Activated CD4-positive, alpha-beta T cell treated with anti-CD3 and anti-CD28 coated beads for 4 hours (primary cell): ENCODE measurements at regions not wholly inside any gene's neighbourhood (a gene's known extent, or its start where the extent isn't known, plus 50 kb on each side); places are given as distances from the start of the nearest gene placed in this dataset.

Experiments used
- DNase-seq, 2 donors: peaks; one replicate each; pipeline ENCODE4 v3.0.0-alpha.2; 2020

DNA sequence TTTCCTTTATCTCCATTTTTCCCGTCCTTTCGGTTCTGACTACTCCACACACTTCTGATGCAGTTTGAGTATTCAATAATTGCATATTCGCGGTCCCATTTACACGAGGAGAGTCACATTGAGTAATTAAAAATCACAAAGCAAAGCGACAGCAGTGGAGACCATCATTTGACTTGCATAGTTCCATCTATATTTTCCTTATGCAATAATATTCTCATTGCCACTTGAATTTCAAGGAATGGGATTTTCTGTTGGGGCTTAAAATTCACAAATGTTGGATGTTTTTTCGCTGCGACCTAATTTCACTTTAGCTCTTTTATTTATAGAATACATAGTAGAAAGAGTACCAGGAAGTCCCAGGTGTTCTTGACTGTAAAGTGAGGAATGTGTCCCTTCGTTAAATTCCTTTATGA lies 186.8 kb downstream of the ZEB2 start:
- no peak for DNase-seq

- DNase-seq, result peak; percentile 83 to 85
Observed at GRCh38 chr2:144332356-144333142, 187.4 kb downstream of the ZEB2 start.

GRCh38 chr2:144331674-144332355 lies 188.1 kb downstream of the ZEB2 start:
- DNase-seq, result no peak

- DNase-seq, result peak; percentile 38 to 42
Observed at GRCh38 chr2:144330951-144331673, 188.8 kb downstream of the ZEB2 start.

- DNase-seq, result no peak
Observed at GRCh38 chr2:144329472-144329871, 190.4 kb downstream of the ZEB2 start.

GRCh38 chr2:144328938-144329337 lies 191.0 kb downstream of the ZEB2 start:
- DNase-seq, result no peak

- no peak for DNase-seq
Observed at GRCh38 chr2:144326825-144327224, 193.1 kb downstream of the ZEB2 start.

GRCh38 chr2:144325086-144325485 lies 194.8 kb downstream of the ZEB2 start:
- DNase-seq, result peak; percentile 30

- peak in 1 of 2 donors; percentile 4 for DNase-seq
Observed at GRCh38 chr2:144324446-144325045, 195.4 kb downstream of the ZEB2 start.

DNA sequence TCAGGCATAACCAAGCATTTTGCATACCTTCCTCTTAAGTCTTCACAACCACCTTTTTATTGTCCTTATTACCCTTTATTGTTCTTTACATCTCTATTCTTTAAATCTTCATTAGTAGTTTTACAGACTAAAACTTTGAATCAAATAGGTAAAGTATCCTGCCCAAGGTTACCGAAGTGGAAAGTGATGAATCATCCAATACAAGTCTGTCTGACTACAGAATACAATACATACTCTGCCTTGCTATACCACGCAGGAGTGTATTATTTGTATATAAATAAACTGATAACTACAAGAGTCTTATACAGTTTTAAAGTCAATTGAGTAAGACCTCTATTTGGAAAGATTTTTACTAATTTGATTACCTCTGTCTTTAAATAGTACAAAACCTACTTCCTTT lies 196.0 kb downstream of the ZEB2 start:
- no peak for DNase-seq

- no peak for DNase-seq
Observed at GRCh38 chr2:144322379-144322778, 197.5 kb downstream of the ZEB2 start.

- peak; percentile 61 to 65 for DNase-seq
Observed at GRCh38 chr2:144320491-144320890, 199.4 kb downstream of the ZEB2 start.

DNA sequence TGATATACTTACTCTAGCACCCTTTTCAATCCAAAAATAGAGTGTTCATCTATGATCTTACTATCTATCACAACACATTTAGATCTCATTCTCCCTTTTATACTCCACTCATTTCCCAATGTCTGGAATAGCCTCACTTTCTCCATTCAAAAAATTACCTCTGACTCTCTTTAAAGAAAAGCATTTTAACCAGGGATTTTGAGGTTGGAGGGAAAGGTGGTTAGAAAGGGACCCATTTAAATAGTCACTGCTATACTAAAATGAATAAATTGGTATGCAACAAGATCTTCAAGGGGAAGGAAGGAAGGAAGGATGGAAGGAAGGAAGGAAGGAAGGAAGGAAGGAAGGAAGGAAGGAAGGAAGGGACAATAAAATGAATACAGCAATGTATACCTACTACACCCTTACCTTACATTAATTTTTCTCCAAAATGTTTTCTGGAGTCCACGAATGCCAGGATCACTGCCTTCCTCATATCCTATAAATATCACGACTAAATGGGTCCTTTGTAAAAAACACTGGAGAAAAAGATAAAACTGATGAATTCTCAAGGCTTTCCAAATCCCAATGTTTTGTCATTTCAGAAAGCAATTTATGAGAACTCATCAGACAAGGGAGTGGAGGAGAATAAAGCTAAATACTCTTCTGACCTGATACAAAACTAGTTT lies 202.7 kb downstream of the ZEB2 start:
- DNase-seq, result no peak

DNA sequence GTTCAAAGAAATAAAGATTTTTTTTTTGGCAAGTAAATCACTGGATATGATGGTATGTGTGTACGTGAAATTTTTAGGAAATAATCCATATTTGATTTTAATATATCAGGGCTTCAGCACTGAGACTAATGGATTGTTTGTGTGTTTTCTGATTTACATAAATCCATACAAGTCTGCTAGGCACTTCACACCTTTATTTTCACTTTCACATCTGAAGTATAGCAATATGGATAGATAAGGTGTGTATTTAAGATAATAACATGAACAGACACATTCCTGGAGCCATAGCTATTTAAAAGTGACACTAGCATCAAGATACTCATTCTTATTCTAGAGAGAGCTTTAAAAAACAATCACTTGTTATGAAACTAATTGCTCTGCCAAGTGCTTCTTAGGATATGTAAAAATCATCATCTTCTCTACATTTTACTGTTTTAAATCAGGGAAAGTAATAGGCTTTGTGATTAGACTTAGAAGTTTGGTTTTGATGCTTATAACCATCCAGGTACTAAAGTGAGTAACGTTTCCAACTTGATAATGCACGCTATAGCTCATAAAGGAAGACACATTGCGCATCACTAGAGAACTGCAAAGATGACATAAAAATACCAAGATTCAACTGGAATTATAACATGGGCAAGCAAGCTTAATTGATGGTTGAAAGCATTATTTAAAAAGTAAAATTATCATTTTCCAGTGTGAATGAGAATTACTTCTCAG lies 208.9 kb downstream of the ZEB2 start:
- no peak for DNase-seq

DNA sequence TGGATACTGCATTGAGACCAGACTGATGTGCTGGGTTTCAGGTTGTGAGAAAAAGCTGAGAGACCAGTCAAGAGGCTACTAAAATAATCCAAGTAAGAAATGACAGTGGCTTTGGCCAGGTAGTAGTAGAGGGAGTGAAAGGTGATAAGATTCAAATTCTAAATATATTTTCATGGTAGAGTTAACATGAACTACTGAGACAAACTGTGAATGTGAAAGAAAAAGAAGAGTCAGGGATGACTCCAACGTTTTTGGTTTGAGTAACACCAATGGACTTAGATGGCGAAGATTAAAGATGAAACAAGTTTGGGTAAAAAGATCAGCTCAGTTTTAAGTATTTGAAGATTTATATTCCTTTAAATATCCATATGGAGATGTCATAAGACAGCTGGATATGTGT lies 209.4 kb downstream of the ZEB2 start:
- DNase-seq, result no peak

DNA sequence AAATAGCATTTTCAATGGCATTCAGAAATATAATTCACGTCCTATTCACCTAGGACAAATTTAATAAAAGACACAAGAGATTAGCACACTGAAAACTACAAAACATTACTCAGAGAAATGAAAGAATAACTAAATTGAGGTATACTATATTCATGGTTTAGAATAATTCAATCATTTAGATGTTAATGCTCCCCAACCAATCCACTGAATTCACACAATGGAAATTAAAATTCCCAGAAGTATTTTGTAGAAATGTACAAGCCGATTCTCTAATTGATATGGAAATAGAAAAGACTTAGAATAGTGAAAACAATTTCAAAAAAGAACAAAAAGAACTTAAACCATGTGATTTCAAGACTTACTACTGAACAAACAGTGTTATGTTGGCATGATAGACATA lies 212.2 kb downstream of the ZEB2 start:
- no peak for DNase-seq

DNA sequence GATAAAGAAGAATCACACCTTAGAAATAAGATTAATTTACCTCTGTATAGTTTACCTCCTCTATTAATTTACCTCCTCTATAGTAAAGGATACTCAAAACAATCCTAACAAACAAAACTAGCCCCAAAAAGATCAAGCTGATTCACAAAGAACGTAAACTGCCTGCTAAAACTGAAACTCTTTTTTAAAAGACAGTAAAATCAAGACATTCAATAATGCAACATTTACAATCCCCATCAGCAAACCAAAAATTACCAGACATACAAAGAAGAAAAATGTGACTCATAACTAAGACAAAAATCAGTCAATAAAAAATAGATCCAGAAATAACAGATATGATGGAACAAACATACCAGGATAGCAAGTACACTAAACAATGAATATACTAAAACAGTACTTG lies 215.7 kb downstream of the ZEB2 start:
- DNase-seq, result no peak

DNA sequence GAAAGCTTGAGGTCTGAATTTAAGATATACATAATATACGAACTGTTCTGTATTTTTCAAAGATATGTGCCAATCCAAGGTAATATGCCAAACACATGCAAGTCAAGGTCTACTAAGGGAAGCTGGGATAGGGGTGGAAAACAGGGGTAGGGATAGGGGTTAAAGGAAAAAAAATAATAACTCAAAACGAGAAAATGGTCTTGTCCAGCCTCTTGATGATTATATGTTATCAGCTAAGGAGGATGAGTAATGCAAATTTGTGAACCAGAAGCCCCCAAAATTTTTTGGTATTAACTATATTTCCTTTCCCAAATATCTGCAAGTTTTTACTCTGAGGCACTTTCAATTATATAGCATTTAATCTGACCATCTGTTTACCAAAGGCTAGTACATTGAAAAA lies 219.3 kb downstream of the ZEB2 start:
- DNase-seq, result no peak

DNA sequence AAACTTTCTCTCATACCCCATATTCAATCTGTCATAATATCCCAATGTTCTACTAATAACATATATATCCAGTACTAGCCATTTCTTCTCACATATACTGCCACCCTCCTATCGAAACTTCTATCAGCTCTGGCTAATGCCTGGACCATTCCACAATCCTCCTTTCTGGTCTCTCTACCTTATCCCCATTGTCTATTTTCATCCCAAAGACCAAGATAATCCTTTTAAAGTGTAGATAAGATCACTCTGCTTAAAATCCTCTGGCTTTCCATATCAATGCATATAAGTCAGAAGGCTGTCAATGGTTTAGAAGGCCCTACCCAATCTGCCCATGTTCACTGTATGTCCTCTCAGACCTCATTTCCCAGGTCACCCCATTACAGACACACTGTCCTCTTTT lies 229.6 kb downstream of the ZEB2 start:
- DNase-seq, result no peak

DNA sequence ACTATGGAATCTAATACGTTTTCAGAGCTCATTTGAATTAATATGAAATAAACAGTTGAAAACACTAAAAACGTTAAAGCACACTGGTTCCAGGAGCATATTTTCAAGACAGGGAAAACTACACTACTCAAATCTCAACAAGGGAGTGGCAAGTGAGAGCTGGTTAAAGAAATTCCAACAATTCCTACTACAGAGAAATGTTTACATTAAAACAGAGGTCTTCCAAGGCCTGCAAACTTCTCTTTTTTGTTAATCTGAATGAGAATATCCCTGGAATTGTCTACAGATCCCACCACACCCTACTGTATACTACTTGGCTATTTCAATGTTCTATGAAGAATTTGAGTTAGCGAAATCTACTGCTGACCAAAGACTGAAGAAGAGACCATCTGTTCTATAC lies 231.5 kb downstream of the ZEB2 start:
- no peak for DNase-seq

- no peak for DNase-seq
Observed at GRCh38 chr2:144285324-144285723, 234.6 kb downstream of the ZEB2 start.

GRCh38 chr2:144281476-144281875 lies 238.4 kb downstream of the ZEB2 start:
- DNase-seq, result no peak
